Osteoblast (primary cell): ENCODE measurements at regions not wholly inside any gene's neighbourhood (a gene's known extent, or its start where the extent isn't known, plus 50 kb on each side); places are given as distances from the start of the nearest gene placed in this dataset.

ENCODE experiments used
- DNase-seq: peaks from one replicate; pipeline ENCODE4 v3.0.0; 2011; ENCODE audit warnings: low spot score, mixed read lengths; ENCODE audit not compliant: insufficient read length; ENCODE audit errors: missing footprints
- H2AFZ ChIP-seq: 2 replicates; pipeline ENCODE4 v1.6.0; 2011; ENCODE audit warnings: mild to moderate bottlenecking, low read length
- H3K27ac ChIP-seq: 2 replicates; pipeline ENCODE4 v1.5.1; 2011; ENCODE audit warnings: mild to moderate bottlenecking, low read depth, low read length, moderate library complexity
- H3K27me3 ChIP-seq: 2 replicates; pipeline ENCODE4 v1.6.0; 2012; ENCODE audit warnings: mild to moderate bottlenecking, control low read depth, inconsistent platforms, low read length, moderate library complexity; ENCODE audit not compliant: insufficient read depth
- H3K36me3 ChIP-seq: 2 replicates; pipeline ENCODE4 v1.5.1; 2011; ENCODE audit warnings: mild to moderate bottlenecking, low read length, control low read depth, moderate library complexity; ENCODE audit not compliant: insufficient read depth
- H3K4me1 ChIP-seq: 2 replicates; pipeline ENCODE4 v1.5.1; 2011; ENCODE audit warnings: mild to moderate bottlenecking, low read length, control low read depth, moderate library complexity; ENCODE audit not compliant: insufficient read depth
- H3K4me2 ChIP-seq: 2 replicates; pipeline ENCODE4 v1.6.0; 2011; ENCODE audit warnings: mild to moderate bottlenecking, low read length; ENCODE audit not compliant: insufficient read depth
- H3K4me3 ChIP-seq: fragments of 200-600 bp; sonication (generic); 3 replicates; pipeline ENCODE4 v1.5.1; 2012; ENCODE audit warnings: mild to moderate bottlenecking, low read length, inconsistent platforms; ENCODE audit not compliant: insufficient read depth
- H3K79me2 ChIP-seq: 2 replicates; pipeline ENCODE4 v1.6.0; 2012; ENCODE audit warnings: mild to moderate bottlenecking, low read length, control low read depth, inconsistent platforms; ENCODE audit not compliant: insufficient read depth
- H3K9me3 ChIP-seq: 2 replicates; pipeline ENCODE4 v1.5.1; 2011; ENCODE audit warnings: low read depth, low read length, control low read depth
- H4K20me1 ChIP-seq: 2 replicates; pipeline ENCODE4 v1.6.0; 2012; ENCODE audit warnings: mild to moderate bottlenecking, low read length, control low read depth; ENCODE audit not compliant: insufficient read depth
- CTCF ChIP-seq: IDR thresholded peaks from 2 replicates; pipeline ENCODE4 v1.5.1; 2011; ENCODE audit warnings: mild to moderate bottlenecking, low read depth, low read length, moderate library complexity; ENCODE audit errors: extremely low read depth

DNA sequence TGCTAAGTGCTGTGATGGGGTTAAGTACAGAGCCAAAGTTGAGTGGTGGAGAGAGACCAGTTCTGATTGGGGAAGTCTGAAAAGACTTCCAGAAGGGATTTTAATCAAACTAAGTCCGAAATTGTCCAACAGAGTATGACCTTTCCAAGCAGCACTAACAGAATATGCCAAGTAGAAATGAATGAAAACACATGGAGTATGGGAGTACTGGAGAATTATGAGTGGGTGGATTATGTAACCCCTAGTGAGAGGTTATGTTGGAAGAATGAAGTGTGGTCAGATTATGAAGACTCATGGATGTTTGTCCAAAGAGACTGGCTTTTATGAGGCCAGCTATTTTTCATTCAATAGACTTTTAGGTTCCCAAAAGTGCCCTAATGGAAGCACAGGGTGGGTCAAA, 94.0 kb upstream of the PLEKHA5 start:
- TF ChIP-seq CTCF, result no peak
- DNase-seq, result peak; percentile 80
- H3K4me2 ChIP-seq, result no peak overlapping the region
- peaks cover 19% of the 10 kb centered on the region for H3K4me1 ChIP-seq
- no peaks in the 10 kb centered on the region for H3K27me3 ChIP-seq
- H2AFZ ChIP-seq, result no peak overlapping the region
- no peaks in the 10 kb centered on the region for H3K36me3 ChIP-seq
- no peak overlapping the region for H3K4me3 ChIP-seq
- H3K9me3 ChIP-seq, result no peaks in the 10 kb centered on the region
- no peak overlapping the region for H3K27ac ChIP-seq
- H4K20me1 ChIP-seq, result no peaks in the 10 kb centered on the region
- no peaks in the 10 kb centered on the region for H3K79me2 ChIP-seq

- H3K27ac ChIP-seq, result no peak overlapping the region
- no peaks in the 10 kb centered on the region for H3K9me3 ChIP-seq
- no peak for TF ChIP-seq CTCF
- no peak overlapping the region for H2AFZ ChIP-seq
- no peak overlapping the region for H3K4me3 ChIP-seq
- H3K27me3 ChIP-seq, result no peaks in the 10 kb centered on the region
- H4K20me1 ChIP-seq, result no peaks in the 10 kb centered on the region
- peaks cover 12% of the 10 kb centered on the region for H3K4me1 ChIP-seq
- H3K4me2 ChIP-seq, result no peak overlapping the region
- no peaks in the 10 kb centered on the region for H3K36me3 ChIP-seq
- peak; percentile 18 for DNase-seq
- H3K79me2 ChIP-seq, result no peaks in the 10 kb centered on the region
These were observed 92.7 kb upstream of the PLEKHA5 start for GRCh38 chr12:19036673-19037357.

- no peaks in the 10 kb centered on the region for H3K27me3 ChIP-seq
- no peaks in the 10 kb centered on the region for H3K36me3 ChIP-seq
- no peak overlapping the region for H3K4me2 ChIP-seq
- H2AFZ ChIP-seq, result no peak overlapping the region
- TF ChIP-seq CTCF, result no peak
- DNase-seq, result no peak
- no peak overlapping the region for H3K4me3 ChIP-seq
- no peaks in the 10 kb centered on the region for H3K79me2 ChIP-seq
- H3K4me1 ChIP-seq, result peaks cover 12% of the 10 kb centered on the region
- no peaks in the 10 kb centered on the region for H3K9me3 ChIP-seq
- no peak overlapping the region for H3K27ac ChIP-seq
- no peaks in the 10 kb centered on the region for H4K20me1 ChIP-seq
These were observed 91.3 kb upstream of the PLEKHA5 start for GRCh38 chr12:19038209-19038608.

DNA sequence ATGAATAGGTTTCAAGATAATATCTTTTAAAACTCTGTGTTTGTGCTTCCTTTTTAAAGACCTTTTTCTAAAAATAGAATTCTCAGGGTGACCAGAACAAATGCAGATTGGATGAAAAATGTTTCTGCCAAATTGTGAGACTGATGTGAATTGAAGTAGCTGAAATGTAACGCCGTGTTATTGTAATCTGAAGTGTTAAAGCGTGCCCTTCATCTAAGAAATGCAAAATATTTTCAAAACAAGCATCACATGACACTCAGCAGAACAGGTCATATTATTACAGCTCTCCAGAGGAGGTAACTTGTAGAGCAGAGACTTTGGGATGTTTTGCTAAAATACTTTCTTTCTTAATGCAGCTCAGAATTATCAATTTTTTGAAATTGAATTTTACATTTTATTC, 90.0 kb upstream of the PLEKHA5 start:
- H3K9me3 ChIP-seq, result no peaks in the 10 kb centered on the region
- no peaks in the 10 kb centered on the region for H3K36me3 ChIP-seq
- H3K79me2 ChIP-seq, result no peaks in the 10 kb centered on the region
- H3K27ac ChIP-seq, result no peak overlapping the region
- no peak overlapping the region for H3K4me3 ChIP-seq
- peaks cover 12% of the 10 kb centered on the region for H3K4me1 ChIP-seq
- H3K27me3 ChIP-seq, result no peaks in the 10 kb centered on the region
- no peak overlapping the region for H3K4me2 ChIP-seq
- H4K20me1 ChIP-seq, result no peaks in the 10 kb centered on the region
- TF ChIP-seq CTCF, result no peak
- no peak for DNase-seq
- no peak overlapping the region for H2AFZ ChIP-seq
